SK-N-SH (cell line): ENCODE measurements at regions not wholly inside any gene's neighbourhood (a gene's known extent, or its start where the extent isn't known, plus 50 kb on each side); places are given as distances from the start of the nearest gene placed in this dataset.

Experiments
- CTCF ChIP-seq: fragments of 200-600 bp; sonication (generic); IDR thresholded peaks from 2 replicates; pipeline ENCODE4 v1.6.1; 2017; ENCODE audit warnings: antibody characterized with exemption, mild to moderate bottlenecking, moderate library complexity
- JUND ChIP-seq: IDR thresholded peaks from 2 replicates; pipeline ENCODE4 v1.4.0; 2012
- PBX3 ChIP-seq: IDR thresholded peaks from 2 replicates; pipeline ENCODE4; 2012
- RAD21 ChIP-seq: IDR thresholded peaks from 2 replicates; pipeline ENCODE4 v1.6.1; 2012; ENCODE audit warnings: mild to moderate bottlenecking, low read length
- SMC3 ChIP-seq: IDR thresholded peaks from 2 replicates; pipeline ENCODE4 v1.6.1; 2012; ENCODE audit warnings: low read depth, low read length, improper control_type of control experiment
- TF ChIP-seq, protein P1 (sequence below): IDR thresholded peaks from 2 replicates; pipeline ENCODE4 v1.6.1; 2012; ENCODE audit warnings: mild to moderate bottlenecking, low read depth, low read length, moderate library complexity

DNA sequence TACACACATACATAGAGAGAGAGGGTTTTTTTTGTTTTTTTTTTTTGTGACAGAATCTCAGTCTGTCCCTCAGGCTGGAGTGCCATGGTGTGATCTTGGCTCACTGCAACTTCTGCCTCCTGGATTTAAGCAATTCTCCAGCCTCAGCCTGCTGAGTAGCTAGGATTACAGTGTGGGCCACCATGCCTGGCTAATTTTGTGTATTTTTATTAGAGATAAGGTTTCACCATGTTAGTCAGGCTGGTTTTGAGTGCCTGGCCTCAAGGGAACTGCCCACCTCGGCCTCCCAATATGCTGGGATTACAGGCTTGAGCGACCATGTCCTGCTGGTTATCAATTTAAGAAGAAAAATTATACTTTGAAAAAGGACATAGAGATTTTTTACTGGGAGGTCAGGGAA lies 710.6 kb downstream of the SLC6A15 start:
- no peak for TF ChIP-seq JUND
- no peak for TF ChIP-seq CTCF
- TF ChIP-seq, protein P1, sequence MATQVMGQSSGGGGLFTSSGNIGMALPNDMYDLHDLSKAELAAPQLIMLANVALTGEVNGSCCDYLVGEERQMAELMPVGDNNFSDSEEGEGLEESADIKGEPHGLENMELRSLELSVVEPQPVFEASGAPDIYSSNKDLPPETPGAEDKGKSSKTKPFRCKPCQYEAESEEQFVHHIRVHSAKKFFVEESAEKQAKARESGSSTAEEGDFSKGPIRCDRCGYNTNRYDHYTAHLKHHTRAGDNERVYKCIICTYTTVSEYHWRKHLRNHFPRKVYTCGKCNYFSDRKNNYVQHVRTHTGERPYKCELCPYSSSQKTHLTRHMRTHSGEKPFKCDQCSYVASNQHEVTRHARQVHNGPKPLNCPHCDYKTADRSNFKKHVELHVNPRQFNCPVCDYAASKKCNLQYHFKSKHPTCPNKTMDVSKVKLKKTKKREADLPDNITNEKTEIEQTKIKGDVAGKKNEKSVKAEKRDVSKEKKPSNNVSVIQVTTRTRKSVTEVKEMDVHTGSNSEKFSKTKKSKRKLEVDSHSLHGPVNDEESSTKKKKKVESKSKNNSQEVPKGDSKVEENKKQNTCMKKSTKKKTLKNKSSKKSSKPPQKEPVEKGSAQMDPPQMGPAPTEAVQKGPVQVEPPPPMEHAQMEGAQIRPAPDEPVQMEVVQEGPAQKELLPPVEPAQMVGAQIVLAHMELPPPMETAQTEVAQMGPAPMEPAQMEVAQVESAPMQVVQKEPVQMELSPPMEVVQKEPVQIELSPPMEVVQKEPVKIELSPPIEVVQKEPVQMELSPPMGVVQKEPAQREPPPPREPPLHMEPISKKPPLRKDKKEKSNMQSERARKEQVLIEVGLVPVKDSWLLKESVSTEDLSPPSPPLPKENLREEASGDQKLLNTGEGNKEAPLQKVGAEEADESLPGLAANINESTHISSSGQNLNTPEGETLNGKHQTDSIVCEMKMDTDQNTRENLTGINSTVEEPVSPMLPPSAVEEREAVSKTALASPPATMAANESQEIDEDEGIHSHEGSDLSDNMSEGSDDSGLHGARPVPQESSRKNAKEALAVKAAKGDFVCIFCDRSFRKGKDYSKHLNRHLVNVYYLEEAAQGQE, result no peak
- TF ChIP-seq SMC3, result no peak
- TF ChIP-seq RAD21, result no peak
- no peak for TF ChIP-seq PBX3
